IMR-90 (cell line): ENCODE measurements at regions not wholly inside any gene's neighbourhood (a gene's known extent, or its start where the extent isn't known, plus 50 kb on each side); places are given as distances from the start of the nearest gene placed in this dataset.
"Not testable (repeated sequence)": the region's sequence is repeated elsewhere in the genome, so short reads cannot be mapped to it uniquely, and the experiment has no call there.

ENCODE experiments used
- ATAC-seq: fragments of 200-7000 bp; cut with Tn5 transposase; 2 replicates; pipeline ENCODE4 v1.9.1; 2020; ENCODE audit warnings: low read depth, mild to moderate bottlenecking, moderate library complexity
- BruUV-seq: library from RNA; stranded (reverse); fragments of 400-500 nt; replicated peaks from 2 replicates; lab custom pipeline; 2021; lab: Mats Ljungman, UMichigan
- CTCF ChIA-PET: fragments of 300-600 bp; formaldehyde crosslinking; extraction: SDS; loops from one replicate; lab custom pipeline; 2021; ENCODE audit warnings: antibody characterized with exemption; lab: Yijun Ruan, JAX
- POLR2A ChIA-PET: fragments of 300-600 bp; sonication (Branson Sonifier 250); formaldehyde crosslinking; loops from one replicate; lab custom pipeline; 2022; ENCODE audit warnings: antibody characterized with exemption; ENCODE audit not compliant: unreplicated experiment; lab: Charles Lee
- DNase-seq: peaks from one replicate; pipeline ENCODE4 v3.0.0; 2013
- H2AFZ ChIP-seq: replicated peaks from 2 replicates; pipeline ENCODE3; 2013; ENCODE audit warnings: low read length, mild to moderate bottlenecking; ENCODE audit not compliant: poor library complexity
- H2AK5ac ChIP-seq: 2 replicates; pipeline ENCODE4 v1.6.1; 2013; ENCODE audit warnings: low read depth, low read length, inconsistent platforms
- H2AK9ac ChIP-seq: replicated peaks from 2 replicates; pipeline ENCODE3; 2013; ENCODE audit warnings: mild to moderate bottlenecking, low read depth, low read length, moderate library complexity; ENCODE audit not compliant: poor library complexity
- H2BK120ac ChIP-seq: 2 replicates; pipeline ENCODE4 v1.6.1; 2013; ENCODE audit warnings: low read depth, low read length, inconsistent platforms
- H2BK15ac ChIP-seq: 3 replicates; pipeline ENCODE4 v1.6.1; 2013; ENCODE audit warnings: low read depth, low read length, inconsistent platforms
- H2BK20ac ChIP-seq: 2 replicates; pipeline ENCODE4 v1.6.1; 2013; ENCODE audit warnings: low read depth, mild to moderate bottlenecking, inconsistent platforms, low read length, moderate library complexity
- H2BK5ac ChIP-seq: 2 replicates; pipeline ENCODE4 v1.6.1; 2013; ENCODE audit warnings: mild to moderate bottlenecking, low read depth, low read length, inconsistent platforms; ENCODE audit not compliant: poor library complexity, severe bottlenecking
- H3K14ac ChIP-seq: replicated peaks from 2 replicates; pipeline ENCODE4 v1.6.1; 2013; ENCODE audit warnings: low read depth, low read length, inconsistent platforms
- H3K18ac ChIP-seq: 2 replicates; pipeline ENCODE4 v1.6.1; 2013; ENCODE audit warnings: low read depth, low read length, control low read depth
- H3K23ac ChIP-seq: 2 replicates; pipeline ENCODE4 v1.6.1; 2013; ENCODE audit warnings: low read depth, low read length, inconsistent platforms
- H3K27ac ChIP-seq: 2 replicates; pipeline ENCODE4 v1.5.1; 2013; ENCODE audit warnings: mild to moderate bottlenecking, control low read depth, low read length; ENCODE audit not compliant: insufficient read depth
- H3K27me3 ChIP-seq: 2 replicates; pipeline ENCODE4 v1.6.1; 2013; ENCODE audit warnings: low read length; ENCODE audit not compliant: control insufficient read depth, insufficient read depth
- H3K36me3 ChIP-seq: 2 replicates; pipeline ENCODE4 v1.6.1; 2013; ENCODE audit warnings: low read length, mixed read lengths; ENCODE audit not compliant: control insufficient read depth, insufficient read depth
- H3K4ac ChIP-seq: 2 replicates; pipeline ENCODE4 v1.6.1; 2013; ENCODE audit warnings: low read depth, low read length, inconsistent platforms
- H3K4me1 ChIP-seq: 2 replicates; pipeline ENCODE4 v1.6.1; 2013; ENCODE audit warnings: low read length, mixed read lengths; ENCODE audit not compliant: control insufficient read depth, insufficient read depth
- H3K4me2 ChIP-seq: 2 replicates; pipeline ENCODE4 v1.6.1; 2013; ENCODE audit warnings: low read depth, mild to moderate bottlenecking, control low read depth, low read length, moderate library complexity
- H3K4me3 ChIP-seq: 2 replicates; pipeline ENCODE4 v1.5.1; 2013; ENCODE audit warnings: low read depth, mild to moderate bottlenecking, control low read depth, low read length, moderate library complexity; ENCODE audit not compliant: insufficient read depth
- H3K56ac ChIP-seq: 2 replicates; pipeline ENCODE4 v1.6.1; 2013; ENCODE audit warnings: low read length, inconsistent platforms; ENCODE audit not compliant: insufficient read depth; ENCODE audit errors: extremely low read depth
- H3K79me1 ChIP-seq, 2 experiments: 2 replicates each; pipeline ENCODE4 v1.6.1; 2013; ENCODE audit warnings: low read length in 2 of 2, inconsistent platforms in 1 of 2, low read depth in 1 of 2
- H3K9ac ChIP-seq: 2 replicates; pipeline ENCODE4 v1.6.1; 2013; ENCODE audit warnings: low read depth, low read length, control low read depth
- H3K9me1 ChIP-seq: 2 replicates; pipeline ENCODE4 v1.6.1; 2013; ENCODE audit warnings: low read length, inconsistent platforms; ENCODE audit not compliant: insufficient read depth
- H3K9me3 ChIP-seq: 2 replicates; pipeline ENCODE4 v1.6.1; 2013; ENCODE audit warnings: low read length; ENCODE audit not compliant: control insufficient read depth, insufficient read depth
- H4K20me1 ChIP-seq: 2 replicates; pipeline ENCODE4 v1.6.1; 2013; ENCODE audit warnings: low read length, inconsistent platforms; ENCODE audit not compliant: insufficient read depth
- H4K5ac ChIP-seq: 2 replicates; pipeline ENCODE4 v1.6.1; 2013; ENCODE audit warnings: mild to moderate bottlenecking, low read depth, low read length, control low read depth
- H4K8ac ChIP-seq, 2 experiments: 2 replicates each; pipeline ENCODE4 v1.6.1; 2013; ENCODE audit warnings: low read depth in 2 of 2, low read length in 2 of 2, control low read depth in 1 of 2, inconsistent platforms in 1 of 2
- H4K91ac ChIP-seq: 2 replicates; pipeline ENCODE4 v1.6.1; 2013; ENCODE audit warnings: low read depth, low read length, inconsistent platforms; ENCODE audit not compliant: insufficient read depth
- WGBS, 2 experiments: methylation state at CpG; one replicate each; pipeline versions ENCODE4 v1.1.5 to v1.1.7; 2013; ENCODE audit warnings: missing lambda C conversion rate in 2 of 2; ENCODE audit not compliant: insufficient read length in 1 of 2; ENCODE audit errors: extremely low coverage in 2 of 2; 5-methylcytosine and 5-hydroxymethylcytosine counted together
- dilution Hi-C: fragments of 300-500 bp; cut with HindIII; formaldehyde crosslinking; loops from one replicate; pipeline ENCODE4 v1.14.3; 2018; ENCODE audit warnings: low sequenced_read_pairs; ENCODE audit not compliant: unreplicated experiment
- in situ Hi-C: fragments of 300-500 bp; cut with MboI; formaldehyde crosslinking; loops from 3 replicates; pipeline ENCODE4 v1.14.3; 2019; ENCODE audit warnings: low sequenced_read_pairs, inconsistent platforms, mixed read lengths
- intact Hi-C: fragments of 100-400 bp; cut with micrococcal nuclease; formaldehyde crosslinking; loops from 2 replicates; pipeline ENCODE4 v1.10.0; 2022

DNA sequence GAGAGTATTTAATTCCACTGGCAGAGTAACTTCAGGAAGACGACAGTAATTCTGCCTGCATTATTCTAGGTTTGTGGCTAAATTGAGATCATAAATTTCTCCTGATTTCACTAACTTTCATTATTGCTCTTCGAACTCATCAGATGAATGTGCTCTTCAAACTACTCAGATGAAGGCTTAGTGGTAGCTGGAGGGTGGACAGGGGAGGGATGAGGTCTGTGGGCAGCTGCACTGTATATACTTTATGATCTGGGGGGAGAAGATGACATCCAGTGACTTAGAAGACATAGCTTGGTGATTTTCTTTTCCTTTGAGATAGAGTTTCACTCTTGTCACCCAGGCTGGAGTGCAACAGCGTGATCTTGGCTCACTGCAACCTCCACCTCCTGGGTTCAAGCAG lies 59.0 kb upstream of the BMS1 start:
- no CpG with 5 or more reads among the region's 3 CpGs for WGBS, 2 experiments

DNA sequence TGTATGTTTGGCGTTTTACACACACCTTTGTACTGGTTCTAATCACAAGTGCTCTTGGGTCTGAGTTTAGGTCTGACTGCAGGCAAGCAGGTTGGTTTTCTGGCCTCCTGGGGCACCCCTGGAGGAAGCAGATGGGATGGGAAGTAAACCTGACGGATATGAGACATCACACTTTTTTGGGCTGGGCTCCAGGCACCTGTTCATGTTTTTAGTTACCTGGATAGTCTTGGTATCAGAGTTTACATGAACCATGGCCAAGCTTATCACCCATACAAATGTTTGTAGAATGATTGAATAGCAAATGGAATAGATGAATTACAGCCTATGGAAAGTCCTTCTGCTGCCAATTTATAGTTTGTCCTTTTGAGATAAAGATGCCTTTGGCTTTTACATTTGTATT lies 57.9 kb upstream of the BMS1 start:
- no CpG with 5 or more reads among the region's 2 CpGs for WGBS, 2 experiments
- DNase-seq, H2BK5ac ChIP-seq, H2BK20ac ChIP-seq, H2AK9ac ChIP-seq, H3K9me3 ChIP-seq, H4K8ac ChIP-seq, H3K56ac ChIP-seq, H3K18ac ChIP-seq, POLR2A ChIA-PET, H3K4me3 ChIP-seq, H3K4ac ChIP-seq, H3K4me1 ChIP-seq, ATAC-seq, H2AFZ ChIP-seq, H4K20me1 ChIP-seq, H4K91ac ChIP-seq, H3K36me3 ChIP-seq, H2BK15ac ChIP-seq, BruUV-seq, in situ Hi-C loops, H2BK120ac ChIP-seq, H3K27me3 ChIP-seq, H3K4me2 ChIP-seq, H3K27ac ChIP-seq, H3K79me1 ChIP-seq, CTCF ChIA-PET, H3K14ac ChIP-seq, H3K23ac ChIP-seq, H3K9me1 ChIP-seq, H3K9ac ChIP-seq, H2AK5ac ChIP-seq, intact Hi-C loops, dilution Hi-C loops, H4K5ac ChIP-seq: not testable (repeated sequence)

More for the DNA sequence above, 59.0 kb upstream of the BMS1 start:
- H3K56ac ChIP-seq, in situ Hi-C loops, H3K23ac ChIP-seq, H2AK9ac ChIP-seq, DNase-seq, H2BK5ac ChIP-seq, H3K27me3 ChIP-seq, H2BK20ac ChIP-seq, H3K4me1 ChIP-seq, H2BK120ac ChIP-seq, intact Hi-C loops, H3K27ac ChIP-seq, H3K79me1 ChIP-seq, H3K9me1 ChIP-seq, ATAC-seq, H2AFZ ChIP-seq, H3K4ac ChIP-seq, BruUV-seq, H3K18ac ChIP-seq, H4K91ac ChIP-seq, H3K4me2 ChIP-seq, POLR2A ChIA-PET, H3K14ac ChIP-seq, dilution Hi-C loops, H3K9ac ChIP-seq, CTCF ChIA-PET, H4K20me1 ChIP-seq, H3K4me3 ChIP-seq, H4K8ac ChIP-seq, H2AK5ac ChIP-seq, H2BK15ac ChIP-seq, H3K36me3 ChIP-seq, H3K9me3 ChIP-seq, H4K5ac ChIP-seq: not testable (repeated sequence)
